ENCODE measurements at regions not wholly inside any gene's neighbourhood (a gene's known extent, or its start where the extent isn't known, plus 50 kb on each side); places are given as distances from the start of the nearest gene placed in this dataset.

DNA sequence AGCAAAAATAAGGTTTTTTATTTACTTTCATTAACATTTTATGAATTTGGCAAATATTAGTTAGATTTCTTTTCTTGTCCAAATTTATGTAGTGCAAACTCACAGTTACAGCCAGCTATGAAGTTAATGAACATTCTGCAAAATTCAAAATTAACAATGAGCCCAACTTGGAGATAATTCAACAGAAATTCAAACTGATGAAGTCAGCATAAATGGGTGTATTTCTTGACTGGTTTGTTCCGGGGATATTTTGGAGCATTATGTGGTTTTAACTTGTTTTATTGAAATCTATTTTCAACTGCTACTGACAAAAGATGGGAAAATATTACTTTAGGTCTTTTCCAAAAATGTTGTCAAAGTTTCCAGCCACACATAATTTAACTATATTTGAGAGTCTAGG is 807.9 kb downstream of the CDH8 start:
- no peak for TF ChIP-seq EZH2 (IDR thresholded peaks at IDR 0.05; ENCODE audit: borderline replicate concordance, control insufficient read depth, low read depth, low read length)
- no peak for TF ChIP-seq BCL11A (IDR thresholded peaks at IDR 0.05; ENCODE audit: low read depth, low read length)
- no peak for TF ChIP-seq SREBF2 (IDR thresholded peaks at IDR 0.05; ENCODE audit: low read length)
- no peak for TF ChIP-seq CREM (IDR thresholded peaks at IDR 0.05; ENCODE audit: low read depth)
- TF ChIP-seq TCF3 (IDR thresholded peaks at IDR 0.05; ENCODE audit: borderline replicate concordance, insufficient read depth, low read depth, low read length), result no peak
- no peak for TF ChIP-seq MYC (IDR thresholded peaks at IDR 0.05; ENCODE audit: insufficient read depth, insufficient read length, insufficient replicate concordance, low read length, severe bottlenecking)
- no peak for TF ChIP-seq NFYB (IDR thresholded peaks at IDR 0.05; ENCODE audit: insufficient read depth, low read depth, low read length)
